ENCODE measurements at regions not wholly inside any gene's neighbourhood (a gene's known extent, or its start where the extent isn't known, plus 50 kb on each side); places are given as distances from the start of the nearest gene placed in this dataset.

- Histone ChIP-seq H3K79me2 (ENCODE audit: insufficient read depth) (no peaks in the 10 kb centered on the region), H4K20me1 (ENCODE audit: insufficient read depth) (no peaks in the 10 kb centered on the region), H3K4me1 (ENCODE audit: control insufficient read depth in 1 of 2, insufficient read depth in 2 of 2, low read depth in 1 of 2, low read length in 1 of 2) (no peaks in the 10 kb centered on the region; a peak in 1 of 4 replicates), H2AFZ (ENCODE audit: low read depth) (no peak overlapping the region), H3K27ac (ENCODE audit: low read depth in 2 of 2, low read length in 1 of 2) (no peak overlapping the region), H3K4me3 (ENCODE audit: low read depth in 2 of 2, low read length in 1 of 2) (no peak overlapping the region), H3K4me2 (no peak overlapping the region), H3K9me2 (no peaks in the 10 kb centered on the region), H3F3A (replicated peaks; ENCODE audit: insufficient read depth) (no peaks in the 10 kb centered on the region), H3K27me3 (ENCODE audit: insufficient read depth) (no peaks in the 10 kb centered on the region), H3K9ac (no peak overlapping the region), H3K36me3 (replicated peaks in 1 of 2; ENCODE audit: control insufficient read depth in 1 of 2, insufficient read depth in 2 of 2, low read length in 1 of 2) (no peaks in the 10 kb centered on the region), H3K9me3 (no peaks in the 10 kb centered on the region)
- ChIA-PET POLR2A (no interaction called here), CTCF (no interaction called here)
- TF ChIP-seq CHD2 (IDR thresholded peaks at IDR 0.05; ENCODE audit: low read length, partially characterized antibody) (no peak), RXRA (IDR thresholded peaks at IDR 0.05; ENCODE audit: borderline replicate concordance, low read depth) (no peak), SIN3A (IDR thresholded peaks at IDR 0.05; ENCODE audit: borderline replicate concordance, low read depth, low read length) (no peak), POLR2AphosphoS5 (IDR thresholded peaks at IDR 0.05; ENCODE audit: low read depth, low read length) (no peak), MXI1 (IDR thresholded peaks at IDR 0.05; ENCODE audit: low read depth, low read length) (no peak), USF2 (IDR thresholded peaks at IDR 0.05; ENCODE audit: borderline replicate concordance, low read depth, low read length) (no peak), FOSL2 (IDR thresholded peaks at IDR 0.05; ENCODE audit: borderline replicate concordance, low read depth) (no peak), FOXM1 (IDR thresholded peaks at IDR 0.05; ENCODE audit: low read depth) (no peak), SMC3 (IDR thresholded peaks at IDR 0.05; ENCODE audit: low read depth, low read length) (no peak), RCOR1 (IDR thresholded peaks at IDR 0.05; ENCODE audit: low read length) (no peak), RFX5 (IDR thresholded peaks at IDR 0.05; ENCODE audit: low read length) (no peak), USF1 (IDR thresholded peaks at IDR 0.05; ENCODE audit: borderline replicate concordance, low read depth) (no peak), IRF3 (IDR thresholded peaks at IDR 0.05; ENCODE audit: low read depth, low read length) (no peak), NFIC (IDR thresholded peaks at IDR 0.05; ENCODE audit: borderline replicate concordance) (no peak), ZBTB33 (IDR thresholded peaks at IDR 0.05; ENCODE audit: borderline replicate concordance, low read depth) (no peak), EZH2phosphoT487 (IDR thresholded peaks at IDR 0.05; ENCODE audit: borderline replicate concordance, low read depth) (no peak)
- DNase-seq, result no peak
Measured at GRCh38 chr15:95874637-95875036, 455.9 kb upstream of the NR2F2 start.
